OCI-LY3 (cell line): ENCODE measurements at regions not wholly inside any gene's neighbourhood (a gene's known extent, or its start where the extent isn't known, plus 50 kb on each side); places are given as distances from the start of the nearest gene placed in this dataset.

Experiments
- EZH2phosphoT487 ChIP-seq: fragments of 200-600 bp; shearing (Covaris generic); IDR thresholded peaks from 2 replicates; pipeline ENCODE4 v1.6.1; 2018; ENCODE audit warnings: antibody characterized with exemption, mixed run types, low read depth
- TF ChIP-seq, protein P1 (sequence below): fragments of 200-600, 300-600 bp; sonication (generic); IDR thresholded peaks from 2 replicates; pipeline ENCODE4 v1.5.1; 2014; ENCODE audit warnings: antibody characterized with exemption, low read length, low read depth

DNA sequence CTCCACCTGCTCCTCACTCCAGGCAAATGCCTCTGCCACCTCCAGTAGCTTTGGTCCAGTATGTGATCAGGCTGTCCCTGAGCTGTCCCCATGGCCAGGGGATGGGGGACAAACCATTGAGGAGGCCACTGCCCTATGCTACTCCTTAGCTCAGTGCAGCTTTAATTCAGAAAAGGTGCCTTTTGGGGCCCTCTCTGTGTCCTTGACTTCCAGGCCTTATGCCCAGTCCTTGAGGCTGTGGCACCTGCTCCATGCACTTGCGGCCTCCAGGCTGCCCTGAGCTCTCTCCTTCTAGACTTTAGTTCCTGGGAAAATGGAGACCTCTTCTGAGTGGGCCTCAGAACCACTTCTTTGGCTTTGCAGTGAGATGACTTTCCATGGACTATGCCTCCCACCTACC is 650.8 kb upstream of the CELF2 start:
- TF ChIP-seq, protein P1, sequence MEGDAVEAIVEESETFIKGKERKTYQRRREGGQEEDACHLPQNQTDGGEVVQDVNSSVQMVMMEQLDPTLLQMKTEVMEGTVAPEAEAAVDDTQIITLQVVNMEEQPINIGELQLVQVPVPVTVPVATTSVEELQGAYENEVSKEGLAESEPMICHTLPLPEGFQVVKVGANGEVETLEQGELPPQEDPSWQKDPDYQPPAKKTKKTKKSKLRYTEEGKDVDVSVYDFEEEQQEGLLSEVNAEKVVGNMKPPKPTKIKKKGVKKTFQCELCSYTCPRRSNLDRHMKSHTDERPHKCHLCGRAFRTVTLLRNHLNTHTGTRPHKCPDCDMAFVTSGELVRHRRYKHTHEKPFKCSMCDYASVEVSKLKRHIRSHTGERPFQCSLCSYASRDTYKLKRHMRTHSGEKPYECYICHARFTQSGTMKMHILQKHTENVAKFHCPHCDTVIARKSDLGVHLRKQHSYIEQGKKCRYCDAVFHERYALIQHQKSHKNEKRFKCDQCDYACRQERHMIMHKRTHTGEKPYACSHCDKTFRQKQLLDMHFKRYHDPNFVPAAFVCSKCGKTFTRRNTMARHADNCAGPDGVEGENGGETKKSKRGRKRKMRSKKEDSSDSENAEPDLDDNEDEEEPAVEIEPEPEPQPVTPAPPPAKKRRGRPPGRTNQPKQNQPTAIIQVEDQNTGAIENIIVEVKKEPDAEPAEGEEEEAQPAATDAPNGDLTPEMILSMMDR = no peak
- no peak for TF ChIP-seq EZH2phosphoT487
